ENCODE measurements at regions not wholly inside any gene's neighbourhood (a gene's known extent, or its start where the extent isn't known, plus 50 kb on each side); places are given as distances from the start of the nearest gene placed in this dataset.

GRCh38 chr4:177229331-177229730 is 80.3 kb upstream of the NEIL3 start:
- no peaks in the 10 kb centered on the region for H3K4me1 ChIP-seq
- H3K27ac ChIP-seq = no peak overlapping the region
- TF ChIP-seq CTCF (IDR thresholded peaks at IDR 0.05) = no peak
- ATAC-seq (no peak), DNase-seq (no peak)
- H3K4me3 ChIP-seq = peak overlapping the region; percentile 39
- no peaks in the 10 kb centered on the region for H3K27me3 ChIP-seq (ENCODE audit: insufficient read depth in 3 of 3, low read length in 2 of 3)
- WGBS, 3 donors = 29 to 36% (median 30%) methylated on average over 7 of the region's 7 CpGs
- no peaks in the 10 kb centered on the region for H3K36me3 ChIP-seq (ENCODE audit: insufficient read depth in 1 of 2, low read depth in 1 of 2)
- intact Hi-C loops (cut with DNase I) = no loop called here
- H3K9me3 ChIP-seq = no peaks in the 10 kb centered on the region

DNA sequence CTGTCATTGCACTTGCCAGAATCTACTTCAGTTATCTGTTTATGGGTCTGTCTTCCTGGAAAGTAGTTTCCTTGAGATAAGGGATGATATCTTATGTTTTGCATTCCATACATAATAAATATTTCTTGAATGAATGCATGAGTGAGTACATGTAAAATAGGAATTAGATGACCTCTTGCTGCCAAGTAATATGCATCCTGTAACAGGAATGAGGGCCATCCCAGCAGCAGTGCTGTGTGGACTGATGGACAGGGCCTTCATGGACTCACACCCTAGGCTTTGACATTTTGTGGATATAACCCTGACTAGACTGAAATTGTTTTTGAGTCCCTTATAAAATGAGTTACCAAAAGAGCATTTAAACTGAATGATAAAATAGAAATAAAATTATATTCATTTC is 77.2 kb upstream of the NEIL3 start:
- intact Hi-C loops (cut with DNase I) = no loop called here
- H3K4me3 ChIP-seq = no peak overlapping the region
- H3K36me3 ChIP-seq (ENCODE audit: insufficient read depth in 1 of 2, low read depth in 1 of 2) = no peaks in the 10 kb centered on the region
- no peaks in the 10 kb centered on the region for H3K4me1 ChIP-seq
- H3K9me3 ChIP-seq = no peaks in the 10 kb centered on the region
- TF ChIP-seq CTCF (IDR thresholded peaks at IDR 0.05) = no peak
- no peaks in the 10 kb centered on the region for H3K27me3 ChIP-seq (ENCODE audit: insufficient read depth in 3 of 3, low read length in 2 of 3)
- DNase-seq = no peak
- ATAC-seq = no peak
- no peak overlapping the region for H3K27ac ChIP-seq

DNA sequence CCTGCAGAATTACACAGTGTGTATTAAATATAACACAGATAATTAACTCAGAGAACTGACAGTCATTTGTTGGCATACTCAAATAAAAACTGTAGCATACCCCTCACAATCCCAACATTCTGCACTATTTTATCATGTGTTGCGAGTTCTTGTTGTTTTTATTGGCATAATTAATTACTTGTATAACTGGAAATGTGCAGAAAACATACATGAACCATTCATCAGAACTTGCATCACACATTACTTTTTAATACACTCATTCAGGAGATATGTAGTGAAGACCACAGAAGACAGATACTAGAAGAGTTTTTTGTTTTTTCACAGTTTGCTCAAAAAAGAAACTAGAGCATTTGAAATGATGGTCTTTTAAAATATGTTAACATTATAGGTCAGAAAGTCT is 74.6 kb upstream of the NEIL3 start:
- WGBS, 3 donors = 79 to 85% (median 80%) methylated on average over 1 of the region's 1 CpG
- Histone ChIP-seq H3K4me1 (no peaks in the 10 kb centered on the region), H3K27ac (no peak overlapping the region), H3K4me3 (no peak overlapping the region), H3K27me3 (ENCODE audit: insufficient read depth in 3 of 3, low read length in 2 of 3) (no peaks in the 10 kb centered on the region), H3K9me3 (no peaks in the 10 kb centered on the region), H3K36me3 (ENCODE audit: insufficient read depth in 1 of 2, low read depth in 1 of 2) (no peaks in the 10 kb centered on the region)
- ATAC-seq = no peak
- intact Hi-C loops (cut with DNase I) = no loop called here
- no peak for DNase-seq
- no peak for TF ChIP-seq CTCF (IDR thresholded peaks at IDR 0.05)

DNA sequence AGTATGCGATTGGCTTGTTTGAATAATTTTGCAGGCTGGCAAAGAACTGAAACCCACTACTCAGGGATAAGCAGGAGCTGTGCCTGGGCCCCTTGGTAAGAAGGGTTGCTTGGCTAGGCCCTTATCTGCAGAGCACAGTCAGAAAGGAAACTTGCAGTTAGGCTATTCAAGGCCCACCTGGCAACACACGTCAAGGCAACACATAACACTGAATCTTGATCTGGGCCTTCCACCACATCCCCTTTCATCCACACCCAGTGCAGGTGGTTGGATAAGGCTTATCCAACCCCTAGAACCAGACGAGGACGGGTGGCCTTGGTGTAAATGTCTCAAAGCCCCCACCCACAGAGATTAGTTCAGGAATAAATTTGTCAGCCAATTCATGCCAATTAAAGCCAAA is 72.8 kb upstream of the NEIL3 start:
- H3K4me1 ChIP-seq = no peaks in the 10 kb centered on the region
- no peak overlapping the region for H3K4me3 ChIP-seq
- intact Hi-C loops (cut with DNase I) = no loop called here
- no peaks in the 10 kb centered on the region for H3K27me3 ChIP-seq (ENCODE audit: insufficient read depth in 3 of 3, low read length in 2 of 3)
- no peaks in the 10 kb centered on the region for H3K9me3 ChIP-seq
- no peaks in the 10 kb centered on the region for H3K36me3 ChIP-seq (ENCODE audit: insufficient read depth in 1 of 2, low read depth in 1 of 2)
- ATAC-seq (no peak), DNase-seq (no peak)
- 65 to 66% (median 66%) methylated on average over 4 of the region's 4 CpGs for WGBS, 3 donors
- no peak overlapping the region for H3K27ac ChIP-seq
- no peak for TF ChIP-seq CTCF (IDR thresholded peaks at IDR 0.05)

GRCh38 chr4:177237291-177237690 is 72.4 kb upstream of the NEIL3 start:
- Histone ChIP-seq H3K4me1 (no peaks in the 10 kb centered on the region), H3K4me3 (no peak overlapping the region), H3K36me3 (ENCODE audit: insufficient read depth in 1 of 2, low read depth in 1 of 2) (no peaks in the 10 kb centered on the region), H3K27ac (no peak overlapping the region), H3K27me3 (ENCODE audit: insufficient read depth in 3 of 3, low read length in 2 of 3) (no peaks in the 10 kb centered on the region), H3K9me3 (no peaks in the 10 kb centered on the region)
- TF ChIP-seq CTCF (IDR thresholded peaks at IDR 0.05) = no peak
- no peak for ATAC-seq
- WGBS, 3 donors = 69 to 75% (median 72%) methylated on average over 2 of the region's 2 CpGs
- intact Hi-C loops (cut with DNase I) = no loop called here
- DNase-seq = no peak

Measured in psoas muscle (tissue), 7 donors.